22Rv1 (cell line): ENCODE measurements at regions not wholly inside any gene's neighbourhood (a gene's known extent, or its start where the extent isn't known, plus 50 kb on each side); places are given as distances from the start of the nearest gene placed in this dataset.
"Not testable (repeated sequence)": the region's sequence is repeated elsewhere in the genome, so short reads cannot be mapped to it uniquely, and the experiment has no call there.

ENCODE experiments used
- H3K27ac ChIP-seq: fragments of 450-650 bp; 2 replicates; pipeline ENCODE4 v1.5.1; 2017
- ZFX ChIP-seq: fragments of 450-650 bp; IDR thresholded peaks from 2 replicates; pipeline ENCODE4 v1.6.1; 2017; ENCODE audit warnings: antibody characterized with exemption, borderline replicate concordance
- TF ChIP-seq, protein P1 (sequence below): fragments of 450-650 bp; IDR thresholded peaks from 2 replicates; pipeline ENCODE4 v1.5.1; 2017; ENCODE audit warnings: mild to moderate bottlenecking

DNA sequence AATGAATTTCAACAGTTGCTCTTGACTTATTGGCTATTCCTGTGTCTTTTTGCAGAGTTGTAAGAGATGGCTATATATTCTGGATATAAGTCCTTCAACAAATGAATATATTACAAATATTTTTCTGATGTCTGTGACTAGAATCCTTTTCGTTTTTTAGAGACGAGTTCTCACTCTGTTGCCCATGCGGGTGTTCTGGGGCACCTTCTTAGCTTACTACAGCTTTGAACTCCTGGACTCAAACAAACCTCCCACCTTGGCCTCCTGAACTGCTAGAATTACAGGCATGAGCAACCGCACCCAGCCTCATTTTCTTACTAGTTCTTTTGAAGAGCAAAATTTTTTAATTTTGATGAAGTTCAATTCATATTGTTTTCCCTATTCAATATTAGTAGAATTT is 287.8 kb downstream of the LIG4 start:
- no peak for TF ChIP-seq ZFX
- TF ChIP-seq, protein P1, sequence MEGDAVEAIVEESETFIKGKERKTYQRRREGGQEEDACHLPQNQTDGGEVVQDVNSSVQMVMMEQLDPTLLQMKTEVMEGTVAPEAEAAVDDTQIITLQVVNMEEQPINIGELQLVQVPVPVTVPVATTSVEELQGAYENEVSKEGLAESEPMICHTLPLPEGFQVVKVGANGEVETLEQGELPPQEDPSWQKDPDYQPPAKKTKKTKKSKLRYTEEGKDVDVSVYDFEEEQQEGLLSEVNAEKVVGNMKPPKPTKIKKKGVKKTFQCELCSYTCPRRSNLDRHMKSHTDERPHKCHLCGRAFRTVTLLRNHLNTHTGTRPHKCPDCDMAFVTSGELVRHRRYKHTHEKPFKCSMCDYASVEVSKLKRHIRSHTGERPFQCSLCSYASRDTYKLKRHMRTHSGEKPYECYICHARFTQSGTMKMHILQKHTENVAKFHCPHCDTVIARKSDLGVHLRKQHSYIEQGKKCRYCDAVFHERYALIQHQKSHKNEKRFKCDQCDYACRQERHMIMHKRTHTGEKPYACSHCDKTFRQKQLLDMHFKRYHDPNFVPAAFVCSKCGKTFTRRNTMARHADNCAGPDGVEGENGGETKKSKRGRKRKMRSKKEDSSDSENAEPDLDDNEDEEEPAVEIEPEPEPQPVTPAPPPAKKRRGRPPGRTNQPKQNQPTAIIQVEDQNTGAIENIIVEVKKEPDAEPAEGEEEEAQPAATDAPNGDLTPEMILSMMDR: no peak

DNA sequence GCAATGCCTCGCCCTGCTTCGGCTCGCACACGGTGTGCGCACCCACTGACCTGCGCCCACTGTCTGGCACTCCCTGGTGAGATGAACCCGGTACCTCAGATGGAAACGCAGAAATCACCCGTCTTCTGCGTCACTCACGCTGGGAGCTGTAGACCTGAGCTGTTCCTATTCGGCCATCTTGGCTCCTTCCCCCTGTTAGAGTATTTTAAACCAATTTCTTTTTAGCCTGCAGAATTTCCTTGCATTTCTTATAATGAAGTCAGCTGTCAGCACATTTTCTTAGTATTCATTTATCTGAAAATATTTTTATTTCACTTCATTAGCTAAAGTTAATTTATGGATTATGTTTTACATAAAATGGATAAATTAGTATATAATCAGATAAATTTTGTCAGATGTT is 288.8 kb downstream of the LIG4 start:
- not testable (repeated sequence) for H3K27ac ChIP-seq

More for the DNA sequence above, 287.8 kb downstream of the LIG4 start:
- H3K27ac ChIP-seq: no peak overlapping the region

DNA sequence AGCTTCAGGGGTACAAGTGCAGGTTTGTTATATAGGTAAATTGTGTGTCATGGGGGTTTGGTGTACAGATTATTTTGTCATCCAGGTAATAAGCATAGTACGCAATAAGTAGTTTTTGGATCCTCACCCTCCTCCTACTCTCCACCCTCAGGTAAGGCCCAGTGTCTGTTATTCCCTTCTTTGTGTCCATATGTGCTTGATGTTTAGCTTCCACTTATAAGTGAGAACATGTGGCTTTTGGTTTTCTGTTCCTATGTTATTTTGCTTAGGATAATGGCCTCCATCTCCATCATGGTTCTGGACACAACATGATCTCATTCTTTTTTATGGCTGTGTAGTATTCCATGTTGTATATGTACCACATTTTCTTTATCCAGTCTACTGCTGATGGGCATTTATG is 298.4 kb downstream of the LIG4 start:
- H3K27ac ChIP-seq: not testable (repeated sequence)

- H3K27ac ChIP-seq: no peak overlapping the region
- TF ChIP-seq, protein P1: no peak
- no peak for TF ChIP-seq ZFX
These were observed 302.6 kb downstream of the LIG4 start for GRCh38 chr13:107912745-107913144.

DNA sequence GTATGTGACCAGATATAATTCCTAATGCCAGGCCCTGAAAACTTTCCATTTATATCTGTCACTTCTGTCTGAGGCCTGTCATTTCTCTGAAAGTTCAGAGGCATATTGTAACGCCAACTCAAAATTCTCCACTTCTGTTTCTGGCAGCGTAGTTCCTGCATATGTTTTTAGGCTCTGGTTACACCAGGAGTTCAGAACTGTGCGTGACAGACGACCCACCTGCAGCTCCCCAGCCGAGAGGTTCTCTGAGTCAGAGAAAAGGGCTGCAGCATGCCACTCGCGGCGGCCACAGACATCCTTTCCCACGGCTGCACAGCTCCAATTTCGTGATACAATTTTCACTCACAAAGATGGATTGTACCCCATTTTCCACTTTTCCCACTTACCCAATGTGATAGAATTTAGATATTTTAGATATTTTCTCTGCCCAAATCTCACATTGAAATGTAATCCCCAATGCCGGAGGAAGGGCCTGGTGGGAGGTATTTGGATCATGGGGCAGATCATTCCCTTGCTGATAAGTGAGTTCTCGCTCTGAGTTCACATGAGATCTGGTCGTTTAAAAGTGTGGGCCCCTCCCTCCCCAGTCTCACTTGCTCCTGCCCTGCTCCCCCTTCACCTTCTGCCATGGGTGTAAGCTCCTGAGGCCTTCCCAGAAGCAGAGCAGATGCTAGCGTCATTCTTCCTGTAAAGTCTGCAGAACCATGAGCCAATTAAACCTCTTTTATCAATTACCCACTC is 308.1 kb downstream of the LIG4 start:
- H3K27ac ChIP-seq: no peak overlapping the region
- no peak for TF ChIP-seq ZFX
- TF ChIP-seq, protein P1: no peak

GRCh38 chr13:107906131-107906530 is 309.2 kb downstream of the LIG4 start:
- H3K27ac ChIP-seq: no peak overlapping the region
- no peak for TF ChIP-seq ZFX
- TF ChIP-seq, protein P1: no peak

- TF ChIP-seq, protein P1: no peak
- TF ChIP-seq ZFX: no peak
- no peak overlapping the region for H3K27ac ChIP-seq
These were observed 313.3 kb downstream of the LIG4 start for GRCh38 chr13:107901996-107902562.

DNA sequence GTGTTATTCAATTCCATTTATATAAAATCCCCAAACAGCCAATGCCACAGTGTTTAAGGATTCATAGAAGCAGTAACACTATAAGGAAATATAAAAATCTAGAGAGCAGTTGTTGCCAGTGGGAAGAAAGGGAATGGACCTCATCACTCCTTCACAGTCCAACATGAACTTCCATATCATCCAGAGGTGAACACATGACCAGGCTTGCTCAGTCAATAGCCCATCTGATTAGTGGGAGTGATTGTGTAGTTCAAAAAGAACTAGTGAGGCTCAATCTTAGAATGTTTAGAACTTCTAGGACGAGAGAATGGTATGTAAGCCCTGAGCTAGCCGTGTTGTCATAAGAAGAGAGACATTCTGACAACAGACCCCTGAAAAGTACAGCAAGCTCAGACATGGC is 314.1 kb downstream of the LIG4 start:
- H3K27ac ChIP-seq: no peak overlapping the region
- no peak for TF ChIP-seq ZFX
- TF ChIP-seq, protein P1: no peak
